GM06990 (cell line): ENCODE measurements at regions not wholly inside any gene's neighbourhood (a gene's known extent, or its start where the extent isn't known, plus 50 kb on each side); places are given as distances from the start of the nearest gene placed in this dataset.

Experiments
- DNase-seq: peaks from one replicate; pipeline ENCODE4 v3.0.0-alpha.2; 2011; ENCODE audit not compliant: insufficient read length; ENCODE audit errors: extremely low read depth
- H3K27me3 ChIP-seq: replicated peaks from 2 replicates; pipeline ENCODE4 v1.6.0; 2011; ENCODE audit warnings: low read length; ENCODE audit not compliant: control insufficient read depth, insufficient read depth
- H3K36me3 ChIP-seq: 2 replicates; pipeline ENCODE4 v1.5.1; 2011; ENCODE audit warnings: low read length; ENCODE audit not compliant: control insufficient read depth, insufficient read depth
- H3K4me3 ChIP-seq: replicated peaks from 2 replicates; pipeline ENCODE4 v1.5.1; 2011; ENCODE audit warnings: low read depth, mild to moderate bottlenecking, control low read depth, low read length
- CTCF ChIP-seq: IDR thresholded peaks from 2 replicates; pipeline ENCODE4 v1.5.1; 2011; ENCODE audit warnings: low read length, control low read depth, mild to moderate bottlenecking, inconsistent platforms; ENCODE audit not compliant: insufficient read depth, poor library complexity, severe bottlenecking

GRCh38 chr4:29708473-29708872, 1011.7 kb upstream of the PCDH7 start:
- no peak for DNase-seq
- TF ChIP-seq CTCF = no peak
- Histone ChIP-seq H3K27me3 (no peaks in the 10 kb centered on the region), H3K4me3 (no peak overlapping the region), H3K36me3 (no peaks in the 10 kb centered on the region)

- no peak for TF ChIP-seq CTCF
- DNase-seq = no peak
- H3K4me3 ChIP-seq = no peak overlapping the region
Measured at GRCh38 chr4:29710519-29710918, 1009.6 kb upstream of the PCDH7 start.

GRCh38 chr4:29711226-29711625, 1008.9 kb upstream of the PCDH7 start:
- Histone ChIP-seq H3K4me3 (no peak overlapping the region), H3K27me3 (no peaks in the 10 kb centered on the region), H3K36me3 (no peaks in the 10 kb centered on the region)
- no peak for TF ChIP-seq CTCF
- DNase-seq = no peak

More at GRCh38 chr4:29710519-29710918, 1009.6 kb upstream of the PCDH7 start:
- H3K27me3 ChIP-seq = no peaks in the 10 kb centered on the region
- no peaks in the 10 kb centered on the region for H3K36me3 ChIP-seq

GRCh38 chr4:29717287-29718057, 1002.7 kb upstream of the PCDH7 start:
- H3K4me3 ChIP-seq = no peak overlapping the region
- DNase-seq = no peak
- no peaks in the 10 kb centered on the region for H3K36me3 ChIP-seq
- H3K27me3 ChIP-seq = no peaks in the 10 kb centered on the region
- TF ChIP-seq CTCF = no peak

GRCh38 chr4:29718136-29718535, 1002.0 kb upstream of the PCDH7 start:
- no peak for DNase-seq
- H3K36me3 ChIP-seq = no peaks in the 10 kb centered on the region
- TF ChIP-seq CTCF = no peak
- H3K27me3 ChIP-seq = no peaks in the 10 kb centered on the region
- H3K4me3 ChIP-seq = no peak overlapping the region
